ENCODE measurements at regions not wholly inside any gene's neighbourhood (a gene's known extent, or its start where the extent isn't known, plus 50 kb on each side); places are given as distances from the start of the nearest gene placed in this dataset.

DNA sequence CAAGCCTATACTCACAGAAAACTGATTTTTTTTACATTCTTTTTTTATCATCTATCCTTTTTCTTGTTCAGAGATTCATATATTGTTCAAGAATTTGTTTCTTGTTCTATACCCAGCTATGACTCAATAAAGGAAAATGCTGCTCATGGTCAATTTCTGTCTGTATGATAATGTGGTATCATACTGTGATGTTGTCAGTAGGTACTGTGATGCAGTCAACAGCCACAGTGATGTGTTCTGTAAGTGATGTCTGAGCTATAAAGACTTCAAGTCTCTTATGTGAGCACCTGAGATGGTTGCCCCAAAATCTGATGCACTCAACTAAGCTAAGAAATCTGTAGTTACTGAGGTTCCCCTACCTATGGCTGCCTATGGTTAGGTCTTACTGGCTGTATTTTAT, 294.2 kb upstream of the GRIN3A start:
- no peaks in the 10 kb centered on the region for H3K4me1 ChIP-seq
- no peak overlapping the region for H2AFZ ChIP-seq
- no peak overlapping the region for H3K4me2 ChIP-seq (ENCODE audit: low read length)
- no peak overlapping the region for H3K27ac ChIP-seq
- no peak overlapping the region for H3K4me3 ChIP-seq (ENCODE audit: low read depth, low read length)
- TF ChIP-seq, protein P1, sequence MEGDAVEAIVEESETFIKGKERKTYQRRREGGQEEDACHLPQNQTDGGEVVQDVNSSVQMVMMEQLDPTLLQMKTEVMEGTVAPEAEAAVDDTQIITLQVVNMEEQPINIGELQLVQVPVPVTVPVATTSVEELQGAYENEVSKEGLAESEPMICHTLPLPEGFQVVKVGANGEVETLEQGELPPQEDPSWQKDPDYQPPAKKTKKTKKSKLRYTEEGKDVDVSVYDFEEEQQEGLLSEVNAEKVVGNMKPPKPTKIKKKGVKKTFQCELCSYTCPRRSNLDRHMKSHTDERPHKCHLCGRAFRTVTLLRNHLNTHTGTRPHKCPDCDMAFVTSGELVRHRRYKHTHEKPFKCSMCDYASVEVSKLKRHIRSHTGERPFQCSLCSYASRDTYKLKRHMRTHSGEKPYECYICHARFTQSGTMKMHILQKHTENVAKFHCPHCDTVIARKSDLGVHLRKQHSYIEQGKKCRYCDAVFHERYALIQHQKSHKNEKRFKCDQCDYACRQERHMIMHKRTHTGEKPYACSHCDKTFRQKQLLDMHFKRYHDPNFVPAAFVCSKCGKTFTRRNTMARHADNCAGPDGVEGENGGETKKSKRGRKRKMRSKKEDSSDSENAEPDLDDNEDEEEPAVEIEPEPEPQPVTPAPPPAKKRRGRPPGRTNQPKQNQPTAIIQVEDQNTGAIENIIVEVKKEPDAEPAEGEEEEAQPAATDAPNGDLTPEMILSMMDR (IDR thresholded peaks at IDR 0.05) = no peak
- no peaks in the 10 kb centered on the region for H3K79me2 ChIP-seq
- no peaks in the 10 kb centered on the region for H3K27me3 ChIP-seq (ENCODE audit: control insufficient read depth, insufficient read depth, low read length)
- H3K36me3 ChIP-seq (ENCODE audit: control insufficient read depth, insufficient read depth, low read length) = no peaks in the 10 kb centered on the region
- H3K9ac ChIP-seq = no peak overlapping the region
- H3K9me3 ChIP-seq (ENCODE audit: control insufficient read depth, low read length) = no peaks in the 10 kb centered on the region

DNA sequence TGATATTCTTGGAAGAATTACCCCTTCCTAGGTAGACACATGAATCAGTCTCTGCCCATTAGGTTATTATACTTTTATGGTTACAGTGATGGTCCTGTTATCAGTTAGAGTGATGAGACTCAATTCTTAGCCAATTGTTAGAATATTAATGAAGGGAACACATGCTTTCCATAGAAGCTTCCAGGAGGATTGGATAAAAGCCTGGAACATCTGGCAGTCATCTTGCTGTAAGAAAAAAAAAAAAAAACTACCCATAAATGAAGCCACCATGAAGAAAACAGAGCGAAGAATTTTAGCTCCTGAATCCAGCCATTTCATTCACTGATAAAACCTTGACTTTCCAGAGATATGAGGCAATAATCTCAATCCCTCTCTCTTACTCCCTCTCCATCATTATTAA, 262.5 kb upstream of the GRIN3A start:
- Histone ChIP-seq H3K79me2 (no peaks in the 10 kb centered on the region), H3K36me3 (ENCODE audit: control insufficient read depth, insufficient read depth, low read length) (no peaks in the 10 kb centered on the region), H3K4me3 (ENCODE audit: low read depth, low read length) (no peak overlapping the region), H3K4me2 (ENCODE audit: low read length) (no peak overlapping the region), H3K9me3 (ENCODE audit: control insufficient read depth, low read length) (no peaks in the 10 kb centered on the region), H3K27me3 (ENCODE audit: control insufficient read depth, insufficient read depth, low read length) (no peaks in the 10 kb centered on the region), H2AFZ (no peak overlapping the region), H3K9ac (no peak overlapping the region), H3K4me1 (no peaks in the 10 kb centered on the region), H3K27ac (no peak overlapping the region)
- TF ChIP-seq, protein P1 (IDR thresholded peaks at IDR 0.05) = no peak

DNA sequence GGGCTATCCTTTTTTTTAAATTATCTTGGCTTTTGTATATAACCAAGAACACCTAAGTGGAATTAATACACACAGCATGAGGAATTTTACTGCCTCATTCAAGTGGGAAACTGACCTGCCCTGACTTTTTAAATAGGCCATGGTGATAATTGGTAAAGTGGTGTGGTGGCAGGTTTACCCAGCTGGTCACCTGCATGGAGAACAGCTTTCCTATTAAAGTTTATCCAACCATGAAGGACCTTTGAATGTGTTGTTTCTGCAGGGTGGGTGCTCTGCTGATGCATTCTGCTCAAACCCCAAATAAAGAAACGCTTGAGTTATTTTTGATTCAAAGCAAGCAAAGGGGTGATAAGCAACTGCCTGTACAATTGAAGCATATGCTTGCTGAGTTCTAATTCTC, 261.0 kb upstream of the GRIN3A start:
- Histone ChIP-seq H3K9me3 (ENCODE audit: control insufficient read depth, low read length) (no peaks in the 10 kb centered on the region), H3K36me3 (ENCODE audit: control insufficient read depth, insufficient read depth, low read length) (no peaks in the 10 kb centered on the region), H3K4me2 (ENCODE audit: low read length) (no peak overlapping the region), H3K27me3 (ENCODE audit: control insufficient read depth, insufficient read depth, low read length) (no peaks in the 10 kb centered on the region), H3K79me2 (no peaks in the 10 kb centered on the region), H3K9ac (no peak overlapping the region), H3K4me3 (ENCODE audit: low read depth, low read length) (no peak overlapping the region), H2AFZ (no peak overlapping the region), H3K4me1 (no peaks in the 10 kb centered on the region), H3K27ac (no peak overlapping the region)
- TF ChIP-seq, protein P1 (IDR thresholded peaks at IDR 0.05) = no peak

DNA sequence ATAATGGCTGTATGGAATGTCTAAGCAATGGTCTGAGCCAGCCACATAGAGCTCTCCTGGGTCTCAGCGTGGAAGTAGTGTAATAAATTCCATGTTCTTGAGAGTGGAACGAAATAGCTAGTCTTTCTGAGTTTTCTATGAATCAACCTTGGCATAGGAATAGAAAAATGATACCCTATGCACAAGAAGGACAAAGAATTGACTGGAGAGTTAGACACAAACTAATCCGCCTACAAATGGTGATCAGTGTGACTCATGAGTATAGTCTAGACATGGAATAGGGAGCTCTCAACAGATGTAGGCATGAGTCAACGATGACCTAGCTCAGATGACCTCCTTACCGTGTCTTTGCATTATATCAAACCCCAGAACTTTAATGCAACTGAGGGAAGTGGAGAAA, 256.8 kb upstream of the GRIN3A start:
- H3K9me3 ChIP-seq (ENCODE audit: control insufficient read depth, low read length) = no peaks in the 10 kb centered on the region
- no peaks in the 10 kb centered on the region for H3K36me3 ChIP-seq (ENCODE audit: control insufficient read depth, insufficient read depth, low read length)
- H2AFZ ChIP-seq = no peak overlapping the region
- H3K79me2 ChIP-seq = no peaks in the 10 kb centered on the region
- H3K27ac ChIP-seq = no peak overlapping the region
- no peak overlapping the region for H3K4me2 ChIP-seq (ENCODE audit: low read length)
- no peaks in the 10 kb centered on the region for H3K4me1 ChIP-seq
- TF ChIP-seq, protein P1 (IDR thresholded peaks at IDR 0.05) = no peak
- H3K4me3 ChIP-seq (ENCODE audit: low read depth, low read length) = no peak overlapping the region
- no peaks in the 10 kb centered on the region for H3K27me3 ChIP-seq (ENCODE audit: control insufficient read depth, insufficient read depth, low read length)
- no peak overlapping the region for H3K9ac ChIP-seq

DNA sequence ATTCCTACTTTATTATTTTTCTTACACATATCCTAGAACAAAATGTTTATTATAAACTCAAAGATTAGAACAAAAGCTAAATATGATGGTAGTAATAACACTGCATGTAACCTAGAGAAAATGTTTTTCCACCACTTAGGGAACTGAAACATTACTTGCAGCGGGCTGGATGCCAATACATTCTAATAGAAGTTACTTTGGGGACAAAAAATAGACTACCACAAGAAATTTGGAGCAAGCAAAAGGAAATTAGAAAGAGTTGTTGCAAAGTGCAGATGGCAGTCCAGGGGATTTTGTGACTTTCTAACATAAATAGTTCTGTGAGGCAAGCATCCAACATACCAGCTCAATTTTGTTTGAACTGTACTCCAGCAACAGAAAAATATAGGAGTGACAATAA, 255.3 kb upstream of the GRIN3A start:
- TF ChIP-seq, protein P1 (IDR thresholded peaks at IDR 0.05) = no peak
- Histone ChIP-seq H3K4me1 (no peaks in the 10 kb centered on the region), H3K36me3 (ENCODE audit: control insufficient read depth, insufficient read depth, low read length) (no peaks in the 10 kb centered on the region), H2AFZ (no peak overlapping the region), H3K9me3 (ENCODE audit: control insufficient read depth, low read length) (no peaks in the 10 kb centered on the region), H3K4me3 (ENCODE audit: low read depth, low read length) (no peak overlapping the region), H3K27ac (no peak overlapping the region), H3K79me2 (no peaks in the 10 kb centered on the region), H3K27me3 (ENCODE audit: control insufficient read depth, insufficient read depth, low read length) (no peaks in the 10 kb centered on the region), H3K4me2 (ENCODE audit: low read length) (no peak overlapping the region), H3K9ac (no peak overlapping the region)
